SU-DHL-6 (cell line): ENCODE measurements at regions not wholly inside any gene's neighbourhood (a gene's known extent, or its start where the extent isn't known, plus 50 kb on each side); places are given as distances from the start of the nearest gene placed in this dataset.

Source experiments
- H2AFZ ChIP-seq: fragments of 200-600 bp; sonication (generic); 2 replicates; pipeline ENCODE4 v1.6.1; 2014; ENCODE audit warnings: low read depth, mild to moderate bottlenecking, moderate library complexity, mixed read lengths, antibody characterized with exemption, low read length; ENCODE audit not compliant: severe bottlenecking
- H3F3A ChIP-seq: fragments of 200-600 bp; shearing (Covaris generic); 2 replicates; pipeline ENCODE4 v1.6.0; 2016; ENCODE audit warnings: antibody characterized with exemption, mild to moderate bottlenecking; ENCODE audit not compliant: insufficient read depth
- H3K27ac ChIP-seq: fragments of 200-600 bp; sonication (generic); 2 replicates; pipeline ENCODE4 v1.5.1; 2016; ENCODE audit warnings: low read depth, mild to moderate bottlenecking, low read length, moderate library complexity, mixed read lengths
- H3K27me3 ChIP-seq: fragments of 200-600 bp; sonication (generic), shearing (Covaris generic); 2 replicates; pipeline ENCODE4 v1.6.0; 2014; ENCODE audit warnings: mild to moderate bottlenecking, low read length
- H3K36me3 ChIP-seq: fragments of 200-600 bp; sonication (generic); 2 replicates; pipeline ENCODE4 v1.6.1; 2014; ENCODE audit warnings: mild to moderate bottlenecking, low read length, mixed read lengths
- H3K4me2 ChIP-seq: fragments of 300-600, 200-600 bp; shearing (Covaris generic), sonication (generic); 2 replicates; pipeline ENCODE4 v1.6.0; 2014; ENCODE audit warnings: low read length, low read depth, mild to moderate bottlenecking; ENCODE audit not compliant: poor library complexity, severe bottlenecking
- H3K4me3 ChIP-seq: fragments of 200-600 bp; sonication (generic); 2 replicates; pipeline ENCODE4 v1.5.1; 2014; ENCODE audit warnings: antibody characterized with exemption, low read length, mild to moderate bottlenecking, mixed read lengths; ENCODE audit not compliant: insufficient read depth, poor library complexity, severe bottlenecking
- H3K79me2 ChIP-seq: fragments of 200-600 bp; sonication (generic); 2 replicates; pipeline ENCODE4 v1.6.1; 2014; ENCODE audit warnings: mild to moderate bottlenecking, low read length, moderate library complexity; ENCODE audit not compliant: insufficient read depth
- H3K9ac ChIP-seq: fragments of 200-600 bp; sonication (generic); 2 replicates; pipeline ENCODE4 v1.7.0; 2014; ENCODE audit warnings: mild to moderate bottlenecking, low read length
- H3K9me2 ChIP-seq: fragments of 200-600 bp; sonication (generic); replicated peaks from 2 replicates; pipeline ENCODE4 v1.6.1; 2014; ENCODE audit warnings: low read length; ENCODE audit not compliant: insufficient read depth
- H3K9me3 ChIP-seq: fragments of 200-600 bp; sonication (generic); 2 replicates; pipeline ENCODE4 v1.6.1; 2014; ENCODE audit warnings: low read length, mixed read lengths; ENCODE audit not compliant: insufficient read depth
- H4K20me1 ChIP-seq: fragments of 200-600 bp; sonication (generic); 2 replicates; pipeline ENCODE4 v1.6.1; 2014; ENCODE audit warnings: low read depth, mild to moderate bottlenecking, antibody characterized with exemption, low read length, moderate library complexity, mixed read lengths
- EZH2phosphoT487 ChIP-seq: fragments of 200-600 bp; sonication (generic), shearing (Covaris generic); conservative IDR thresholded peaks from 2 replicates; pipeline ENCODE4 v1.6.1; 2018; ENCODE audit warnings: mild to moderate bottlenecking, antibody characterized with exemption, low read length, moderate library complexity, mixed read lengths
- TF ChIP-seq, protein P1 (sequence below): fragments of 200-600 bp; sonication (generic); IDR thresholded peaks from one replicate; pipeline ENCODE4 v1.5.1; 2017; ENCODE audit warnings: antibody characterized with exemption, mild to moderate bottlenecking, low read length, moderate library complexity; ENCODE audit not compliant: insufficient read depth, poor library complexity, severe bottlenecking

DNA sequence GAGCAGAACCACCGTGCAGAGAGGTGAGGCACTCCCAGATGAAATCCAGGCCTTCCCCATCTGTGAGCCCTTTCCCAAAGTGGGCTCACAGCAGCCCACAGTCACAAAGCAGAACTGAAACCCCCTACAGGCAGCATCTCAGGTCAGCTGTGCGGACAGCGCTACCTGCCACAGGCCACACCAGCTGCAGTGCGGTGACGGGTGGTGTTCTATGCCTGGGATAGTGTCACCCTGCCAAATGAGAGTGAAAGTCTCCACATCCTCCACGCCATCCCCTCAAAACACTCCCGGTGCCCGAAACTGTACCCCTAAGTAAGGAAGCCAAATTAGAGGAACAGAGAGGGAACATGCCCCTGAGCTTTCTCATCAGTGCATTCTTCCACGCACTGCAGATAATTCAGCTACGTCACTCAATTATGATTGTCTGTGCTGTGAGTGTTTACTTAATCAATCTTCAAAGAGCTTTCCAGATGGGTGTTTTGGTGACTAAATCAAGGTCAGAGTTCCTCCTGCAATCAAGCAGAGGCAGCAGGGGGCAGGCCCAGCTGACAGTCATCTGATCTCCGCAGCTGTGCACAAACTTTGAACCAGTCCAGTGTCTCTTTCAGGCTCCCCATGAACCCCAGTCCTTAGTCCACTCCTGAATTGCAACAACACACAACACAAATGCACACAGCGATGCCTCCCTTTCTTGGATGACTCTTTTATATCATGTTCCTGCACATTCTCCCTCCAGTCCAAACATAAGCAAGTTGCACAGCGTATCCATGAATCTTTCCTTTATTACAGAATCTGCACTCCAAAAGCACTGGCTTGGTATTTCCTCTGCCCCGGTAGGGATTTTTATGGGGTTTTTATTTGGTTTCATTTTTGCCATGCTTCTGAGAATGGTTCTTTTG lies 150.0 kb downstream of the TOMM20 start:
- Histone ChIP-seq H3K9me2 (no peaks in the 10 kb centered on the region), H3K27ac (peak overlapping the region; percentile 82), H3K36me3 (no peaks in the 10 kb centered on the region), H3K79me2 (no peaks in the 10 kb centered on the region), H4K20me1 (no peaks in the 10 kb centered on the region), H3K9me3 (no peaks in the 10 kb centered on the region), H3K27me3 (no peaks in the 10 kb centered on the region), H3K4me2 (peak overlapping the region; percentile 68), H3F3A (peaks cover 39% of the 10 kb centered on the region), H2AFZ (peak overlapping the region; percentile 48), H3K4me3 (peak overlapping the region; percentile 33), H3K9ac (peak overlapping the region; percentile 42)
- no peak for TF ChIP-seq EZH2phosphoT487
- TF ChIP-seq, protein P1, sequence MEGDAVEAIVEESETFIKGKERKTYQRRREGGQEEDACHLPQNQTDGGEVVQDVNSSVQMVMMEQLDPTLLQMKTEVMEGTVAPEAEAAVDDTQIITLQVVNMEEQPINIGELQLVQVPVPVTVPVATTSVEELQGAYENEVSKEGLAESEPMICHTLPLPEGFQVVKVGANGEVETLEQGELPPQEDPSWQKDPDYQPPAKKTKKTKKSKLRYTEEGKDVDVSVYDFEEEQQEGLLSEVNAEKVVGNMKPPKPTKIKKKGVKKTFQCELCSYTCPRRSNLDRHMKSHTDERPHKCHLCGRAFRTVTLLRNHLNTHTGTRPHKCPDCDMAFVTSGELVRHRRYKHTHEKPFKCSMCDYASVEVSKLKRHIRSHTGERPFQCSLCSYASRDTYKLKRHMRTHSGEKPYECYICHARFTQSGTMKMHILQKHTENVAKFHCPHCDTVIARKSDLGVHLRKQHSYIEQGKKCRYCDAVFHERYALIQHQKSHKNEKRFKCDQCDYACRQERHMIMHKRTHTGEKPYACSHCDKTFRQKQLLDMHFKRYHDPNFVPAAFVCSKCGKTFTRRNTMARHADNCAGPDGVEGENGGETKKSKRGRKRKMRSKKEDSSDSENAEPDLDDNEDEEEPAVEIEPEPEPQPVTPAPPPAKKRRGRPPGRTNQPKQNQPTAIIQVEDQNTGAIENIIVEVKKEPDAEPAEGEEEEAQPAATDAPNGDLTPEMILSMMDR: no peak

DNA sequence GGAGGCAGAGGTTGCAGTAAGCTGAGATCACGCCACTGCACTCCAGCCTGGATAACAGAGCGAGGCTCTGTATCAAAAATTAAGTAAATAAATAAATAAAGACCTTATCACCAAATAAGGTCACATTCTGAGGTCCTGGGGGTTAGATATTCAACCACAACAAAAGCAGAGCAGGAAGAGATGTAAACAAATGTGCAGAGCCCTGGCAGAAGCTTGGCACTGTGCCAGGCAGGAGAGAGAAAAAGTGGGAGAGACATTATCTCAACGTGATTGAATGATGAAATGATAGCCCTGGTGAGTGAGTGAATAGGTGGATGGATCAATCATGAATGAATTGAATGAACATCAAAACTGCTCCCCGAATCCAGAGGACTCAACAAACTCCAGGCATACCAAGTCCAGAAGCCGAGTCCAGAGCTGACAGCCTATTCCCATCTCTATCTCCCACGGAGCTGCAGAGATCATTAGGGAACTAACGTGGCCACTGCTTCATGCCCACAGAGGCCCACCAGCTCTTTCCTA lies 150.7 kb downstream of the TOMM20 start:
- H2AFZ ChIP-seq: no peak overlapping the region
- no peaks in the 10 kb centered on the region for H3K9me3 ChIP-seq
- TF ChIP-seq EZH2phosphoT487: no peak
- TF ChIP-seq, protein P1: no peak
- peak overlapping the region; percentile 82 for H3K27ac ChIP-seq
- H3K9ac ChIP-seq: no peak overlapping the region; the same call in 1 of the 2 replicates
- H3K27me3 ChIP-seq: no peaks in the 10 kb centered on the region
- no peaks in the 10 kb centered on the region for H3K9me2 ChIP-seq
- peaks cover 37% of the 10 kb centered on the region for H3F3A ChIP-seq
- H3K4me3 ChIP-seq: peak overlapping the region; percentile 23
- H3K79me2 ChIP-seq: no peaks in the 10 kb centered on the region
- H3K4me2 ChIP-seq: peak overlapping the region; percentile 68
- H4K20me1 ChIP-seq: no peaks in the 10 kb centered on the region
- H3K36me3 ChIP-seq: no peaks in the 10 kb centered on the region

DNA sequence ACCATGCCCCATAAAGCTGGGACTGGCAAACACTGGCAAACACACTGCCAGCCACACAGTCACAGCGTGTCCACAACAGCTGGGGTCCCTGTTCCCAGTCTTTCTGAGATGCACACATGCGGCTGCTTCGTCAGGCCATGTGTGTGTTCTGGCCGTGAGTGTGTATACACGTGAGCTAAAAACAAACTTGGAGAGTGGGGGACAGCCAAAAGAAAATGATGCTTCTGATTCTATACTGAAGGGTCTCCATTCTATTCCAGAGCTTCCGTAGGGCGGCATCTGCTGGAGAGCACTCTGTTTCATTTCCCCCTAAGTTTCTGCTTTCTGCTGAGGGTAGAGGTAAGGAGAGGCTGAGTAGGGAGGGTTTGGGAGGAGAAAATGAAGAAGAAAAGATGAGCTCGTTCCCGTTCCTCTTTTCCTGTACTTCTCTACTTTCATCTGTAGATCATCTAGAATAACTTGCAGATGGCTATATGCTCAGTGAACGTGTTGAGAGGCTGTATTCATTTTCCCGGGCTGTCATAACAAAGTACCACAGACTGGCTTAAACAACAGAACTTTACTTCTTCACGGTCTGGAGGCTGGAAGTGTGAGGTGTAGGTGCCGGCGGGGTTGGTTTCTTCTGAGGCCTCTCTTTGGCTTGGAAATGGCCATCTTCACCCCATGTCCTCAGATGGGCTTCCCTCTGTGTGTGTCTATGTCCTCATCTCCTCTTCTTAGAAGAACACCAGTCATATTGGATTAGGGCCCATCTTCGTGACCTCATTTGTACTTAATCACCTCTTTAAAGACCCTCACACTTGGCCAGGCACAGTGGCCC lies 151.6 kb downstream of the TOMM20 start:
- no peak overlapping the region for H2AFZ ChIP-seq
- peaks cover 32% of the 10 kb centered on the region for H3F3A ChIP-seq
- H3K9ac ChIP-seq: no peak overlapping the region
- no peaks in the 10 kb centered on the region for H3K9me2 ChIP-seq
- no peak overlapping the region for H3K4me3 ChIP-seq
- no peaks in the 10 kb centered on the region for H3K9me3 ChIP-seq
- H3K27me3 ChIP-seq: no peaks in the 10 kb centered on the region
- no peaks in the 10 kb centered on the region for H4K20me1 ChIP-seq
- H3K27ac ChIP-seq: peak overlapping the region; percentile 82; the same call in 1 of the 2 replicates
- H3K4me2 ChIP-seq: no peak overlapping the region
- H3K79me2 ChIP-seq: no peaks in the 10 kb centered on the region
- TF ChIP-seq EZH2phosphoT487: no peak
- TF ChIP-seq, protein P1: no peak
- no peaks in the 10 kb centered on the region for H3K36me3 ChIP-seq
